Adrenal gland (tissue), 5 donors: ENCODE measurements at regions not wholly inside any gene's neighbourhood (a gene's known extent, or its start where the extent isn't known, plus 50 kb on each side); places are given as distances from the start of the nearest gene placed in this dataset.

Experiments
- CTCF ChIP-seq, 6 experiments: fragments of 450-650 bp in 4 of 6; fragments of 200-600 bp in 2 of 6; sonication (generic) in 1 of 6; IDR thresholded peaks; 1 replicate in 5 of 6; 2 replicates in 1 of 6; pipeline versions ENCODE4 v1.5.1 to v1.8.0; 2016 to 2021; ENCODE audit warnings: antibody characterized with exemption in 6 of 6, mild to moderate bottlenecking in 2 of 6, moderate library complexity in 1 of 6
- POLR2A ChIP-seq, 2 donors: fragments of 450-650 bp; IDR thresholded peaks; one replicate each; pipeline ENCODE4 v1.6.1; 2017; ENCODE audit warnings: antibody characterized with exemption in 2 of 2, mild to moderate bottlenecking in 2 of 2, moderate library complexity in 1 of 2
- donor health status: DM: no; HTN: no; CAD: no.

GRCh38 chr5:116650544-116650943 is 75.9 kb upstream of the SEMA6A start:
- TF ChIP-seq CTCF (IDR thresholded peaks at IDR 0.05): no peak
- no peak for TF ChIP-seq POLR2A (IDR thresholded peaks at IDR 0.05)
